Lower leg skin (tissue), 4 donors: ENCODE measurements at regions not wholly inside any gene's neighbourhood (a gene's known extent, or its start where the extent isn't known, plus 50 kb on each side); places are given as distances from the start of the nearest gene placed in this dataset.

Experiments used
- DNase-seq, 2 donors: peaks; one replicate each; pipeline ENCODE4 v3.0.0-alpha.2; 2019; ENCODE audit warnings: low spot score in 2 of 2
- H3K4me3 ChIP-seq: fragments of 200-600 bp; sonication (generic); 2 replicates; pipeline ENCODE4 v1.5.1; 2017; ENCODE audit warnings: mild to moderate bottlenecking, low read depth; ENCODE audit not compliant: poor library complexity, severe bottlenecking
- POLR2A ChIP-seq, 2 donors: fragments of 450-650 bp; IDR thresholded peaks; one replicate each; pipeline ENCODE4 v1.6.1; 2016 to 2017; ENCODE audit warnings: antibody characterized with exemption in 2 of 2, mild to moderate bottlenecking in 1 of 2, moderate library complexity in 1 of 2
- WGBS, 2 donors: methylation state at CpG; one replicate each; pipeline ENCODE4 v1.1.5; 2018; 5-methylcytosine and 5-hydroxymethylcytosine counted together
- intact Hi-C: fragments of 100-400 bp; cut with DNase I; formaldehyde crosslinking; loops from one replicate; pipeline ENCODE4 v1.15.0; 2023; ENCODE audit warnings: low total_unique reads
- TF ChIP-seq, protein P1 (sequence below), 3 donors: fragments of 450-650 bp; IDR thresholded peaks; one replicate each; pipeline ENCODE4 v1.5.1; 2016; ENCODE audit warnings: antibody characterized with exemption in 3 of 3, mild to moderate bottlenecking in 3 of 3, moderate library complexity in 2 of 3

GRCh38 chr2:61753512-61753911 is 100.3 kb downstream of the FAM161A start:
- WGBS, 2 donors, result 76 to 80% methylated on average over 1 of the region's 1 CpG

GRCh38 chr2:61750624-61751023 is 103.2 kb downstream of the FAM161A start:
- TF ChIP-seq, protein P1, sequence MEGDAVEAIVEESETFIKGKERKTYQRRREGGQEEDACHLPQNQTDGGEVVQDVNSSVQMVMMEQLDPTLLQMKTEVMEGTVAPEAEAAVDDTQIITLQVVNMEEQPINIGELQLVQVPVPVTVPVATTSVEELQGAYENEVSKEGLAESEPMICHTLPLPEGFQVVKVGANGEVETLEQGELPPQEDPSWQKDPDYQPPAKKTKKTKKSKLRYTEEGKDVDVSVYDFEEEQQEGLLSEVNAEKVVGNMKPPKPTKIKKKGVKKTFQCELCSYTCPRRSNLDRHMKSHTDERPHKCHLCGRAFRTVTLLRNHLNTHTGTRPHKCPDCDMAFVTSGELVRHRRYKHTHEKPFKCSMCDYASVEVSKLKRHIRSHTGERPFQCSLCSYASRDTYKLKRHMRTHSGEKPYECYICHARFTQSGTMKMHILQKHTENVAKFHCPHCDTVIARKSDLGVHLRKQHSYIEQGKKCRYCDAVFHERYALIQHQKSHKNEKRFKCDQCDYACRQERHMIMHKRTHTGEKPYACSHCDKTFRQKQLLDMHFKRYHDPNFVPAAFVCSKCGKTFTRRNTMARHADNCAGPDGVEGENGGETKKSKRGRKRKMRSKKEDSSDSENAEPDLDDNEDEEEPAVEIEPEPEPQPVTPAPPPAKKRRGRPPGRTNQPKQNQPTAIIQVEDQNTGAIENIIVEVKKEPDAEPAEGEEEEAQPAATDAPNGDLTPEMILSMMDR (IDR thresholded peaks at IDR 0.05), result no peak
- TF ChIP-seq POLR2A (IDR thresholded peaks at IDR 0.05), result no peak
- WGBS, 2 donors, result 40 to 43% methylated on average over 2 of the region's 2 CpGs
- intact Hi-C loops, result no loop called here
- H3K4me3 ChIP-seq, result no peak overlapping the region
- no peak for DNase-seq

More at GRCh38 chr2:61753512-61753911, 100.3 kb downstream of the FAM161A start:
- intact Hi-C loops, result no loop called here
- no peak overlapping the region for H3K4me3 ChIP-seq
- TF ChIP-seq, protein P1 (IDR thresholded peaks at IDR 0.05), result no peak
- no peak for TF ChIP-seq POLR2A (IDR thresholded peaks at IDR 0.05)
- DNase-seq, result no peak

GRCh38 chr2:61742955-61743354 is 110.9 kb downstream of the FAM161A start:
- TF ChIP-seq, protein P1 (IDR thresholded peaks at IDR 0.05), result no peak
- no peak overlapping the region for H3K4me3 ChIP-seq
- 96 to 97% methylated on average over 6 of the region's 6 CpGs for WGBS, 2 donors
- DNase-seq, result no peak
- intact Hi-C loops, result no loop called here

DNA sequence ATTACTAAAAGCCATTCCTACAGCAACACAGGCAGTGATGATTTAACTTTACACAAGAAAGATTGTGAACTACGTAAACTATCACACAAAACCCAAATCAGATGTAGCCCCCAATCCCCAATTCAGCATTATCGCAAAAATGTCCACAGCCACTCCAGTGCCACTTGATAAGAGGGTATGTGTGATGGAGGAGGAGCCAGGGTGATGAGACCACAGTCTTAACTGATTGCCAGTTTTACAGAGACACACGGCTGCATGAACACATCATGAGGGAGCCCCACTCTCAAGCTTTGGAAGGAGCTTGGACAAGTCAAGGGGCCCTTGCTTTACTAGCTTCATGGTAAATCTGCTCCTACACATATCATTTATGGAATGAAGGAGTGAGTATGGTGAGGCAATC is 116.0 kb downstream of the FAM161A start:
- H3K4me3 ChIP-seq, result no peak overlapping the region
- no peak for TF ChIP-seq POLR2A (IDR thresholded peaks at IDR 0.05)
- TF ChIP-seq, protein P1 (IDR thresholded peaks at IDR 0.05), result no peak
- intact Hi-C loops, result loop anchor here (5.0 kb wide), 1 partner anchor 186 kb away; no protein-coding TSS in a partner anchor
- DNase-seq, result no peak
- WGBS, 2 donors, result 79 to 89% methylated on average over 3 of the region's 3 CpGs

GRCh38 chr2:61736953-61737352 is 116.9 kb downstream of the FAM161A start:
- intact Hi-C loops, result loop anchor here (5.0 kb wide), 1 partner anchor 185 kb away; no protein-coding TSS in a partner anchor
- DNase-seq, result no peak
- WGBS, 2 donors, result 82 to 86% methylated on average over 4 of the region's 4 CpGs
- no peak overlapping the region for H3K4me3 ChIP-seq
- TF ChIP-seq, protein P1 (IDR thresholded peaks at IDR 0.05), result no peak
- TF ChIP-seq POLR2A (IDR thresholded peaks at IDR 0.05), result no peak

DNA sequence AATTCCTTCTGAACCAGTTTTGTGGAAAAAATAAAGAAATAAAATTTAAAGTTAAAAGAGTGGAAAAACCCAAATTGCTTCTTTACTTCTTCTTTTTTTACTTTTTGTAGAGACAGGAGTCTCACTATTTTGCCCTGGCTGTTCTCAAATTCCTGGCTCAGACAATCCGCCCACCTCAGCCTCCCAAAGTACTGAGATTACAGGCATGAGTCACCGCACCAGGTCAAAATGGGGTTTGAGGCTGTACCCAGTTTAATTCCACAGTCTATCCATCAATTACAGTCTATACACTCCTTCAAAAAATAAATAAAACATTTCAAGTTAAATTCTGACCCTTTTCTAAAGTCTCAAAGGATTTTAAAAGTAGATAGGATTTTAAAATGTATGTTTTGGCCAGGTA is 120.3 kb downstream of the FAM161A start:
- intact Hi-C loops, result no loop called here
- no peak for DNase-seq

More for the DNA sequence above, 120.3 kb downstream of the FAM161A start:
- WGBS, 2 donors, result 89 to 90% methylated on average over 2 of the region's 2 CpGs
- TF ChIP-seq, protein P1 (IDR thresholded peaks at IDR 0.05), result no peak
- no peak for TF ChIP-seq POLR2A (IDR thresholded peaks at IDR 0.05)
- no peak overlapping the region for H3K4me3 ChIP-seq
